ENCODE measurements at regions not wholly inside any gene's neighbourhood (a gene's known extent, or its start where the extent isn't known, plus 50 kb on each side); places are given as distances from the start of the nearest gene placed in this dataset.

DNA sequence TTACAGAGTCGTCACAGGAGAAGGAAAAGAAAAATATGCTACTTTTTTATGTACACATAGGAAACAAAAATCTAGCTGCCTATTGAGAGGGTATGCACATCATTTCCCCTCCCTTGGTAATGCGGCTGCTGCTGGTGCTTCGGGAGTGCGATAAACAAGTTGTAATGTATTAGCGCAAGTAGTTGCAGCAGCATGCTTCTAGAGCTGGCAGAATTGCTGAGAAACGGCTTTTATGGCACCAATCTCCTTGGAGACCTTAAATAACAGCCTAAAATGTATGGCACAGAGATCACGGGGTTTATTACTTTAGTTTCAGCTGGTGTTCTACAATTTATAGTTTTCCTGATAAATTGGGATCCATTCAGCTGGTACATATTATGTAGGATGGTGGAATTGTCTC, 447.6 kb upstream of the TMPO start:
- Histone ChIP-seq H3K4me1 (no peaks in the 10 kb centered on the region), H3K27ac (no peak overlapping the region), H3K36me3 (no peaks in the 10 kb centered on the region), H3K9me3 (no peaks in the 10 kb centered on the region), H3K27me3 (no peaks in the 10 kb centered on the region), H3K4me3 (no peak overlapping the region)
- 56 to 67% methylated on average over 7 of the region's 7 CpGs for WGBS, 2 donors
- no peak for DNase-seq (ENCODE audit: low spot score in 2 of 2)
- no peak for TF ChIP-seq EP300 (IDR thresholded peaks at IDR 0.05)

GRCh38 chr12:98073610-98074009, 441.8 kb upstream of the TMPO start:
- Histone ChIP-seq H3K4me3 (no peak overlapping the region), H3K27ac (no peak overlapping the region), H3K36me3 (no peaks in the 10 kb centered on the region), H3K4me1 (no peaks in the 10 kb centered on the region), H3K27me3 (no peaks in the 10 kb centered on the region), H3K9me3 (no peaks in the 10 kb centered on the region)
- TF ChIP-seq POLR2A (IDR thresholded peaks at IDR 0.05) (no peak), EP300 (IDR thresholded peaks at IDR 0.05) (no peak), CTCF (IDR thresholded peaks at IDR 0.05) (no peak)
- 66 to 69% methylated on average over 3 of the region's 3 CpGs for WGBS, 2 donors
- no peak for DNase-seq (ENCODE audit: low spot score in 2 of 2)

- H3K4me1 ChIP-seq, result no peaks in the 10 kb centered on the region
- H3K4me3 ChIP-seq, result no peak overlapping the region
- H3K27ac ChIP-seq, result no peak overlapping the region
- no peak for DNase-seq (ENCODE audit: low spot score in 2 of 2)
- 70 to 86% methylated on average over 2 of the region's 2 CpGs for WGBS, 2 donors
- no peaks in the 10 kb centered on the region for H3K9me3 ChIP-seq
- no peaks in the 10 kb centered on the region for H3K36me3 ChIP-seq
- no peaks in the 10 kb centered on the region for H3K27me3 ChIP-seq
- no peak for TF ChIP-seq CTCF (IDR thresholded peaks at IDR 0.05)
- TF ChIP-seq EP300 (IDR thresholded peaks at IDR 0.05), result no peak
- no peak for TF ChIP-seq POLR2A (IDR thresholded peaks at IDR 0.05)
Observed at GRCh38 chr12:98074286-98074685, 441.1 kb upstream of the TMPO start.

DNA sequence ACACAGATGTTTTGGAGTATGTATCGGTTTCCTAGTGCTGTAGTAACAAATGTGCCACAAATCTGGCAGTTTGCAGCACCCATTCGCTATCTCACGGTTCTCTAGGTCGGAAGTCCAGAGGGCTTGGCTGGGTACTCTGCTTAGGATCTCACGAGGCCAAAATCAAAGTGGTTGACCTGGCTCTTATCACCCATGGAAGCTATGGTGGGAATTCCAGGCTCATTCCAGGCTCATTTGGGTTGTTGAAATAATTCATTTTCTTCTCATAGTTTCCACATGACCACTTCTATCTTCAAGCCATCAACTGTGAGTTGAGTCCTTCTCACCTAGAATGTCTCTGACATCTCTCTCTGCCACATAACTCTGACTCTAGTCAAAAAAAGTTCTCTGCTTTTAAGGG, 431.0 kb upstream of the TMPO start:
- Histone ChIP-seq H3K4me3 (no peak overlapping the region), H3K4me1 (peaks cover 0 to 6% (median 2%) of the 10 kb centered on the region in 4 donors), H3K36me3 (no peaks in the 10 kb centered on the region), H3K9me3 (no peaks in the 10 kb centered on the region), H3K27ac (no peak overlapping the region), H3K27me3 (no peaks in the 10 kb centered on the region)
- no peak for DNase-seq (ENCODE audit: low spot score in 2 of 2)
- TF ChIP-seq POLR2A (IDR thresholded peaks at IDR 0.05) (no peak), EP300 (IDR thresholded peaks at IDR 0.05) (no peak), CTCF (IDR thresholded peaks at IDR 0.05) (no peak)
- WGBS, 2 donors, result 87 to 93% methylated on average over 5 of the region's 5 CpGs

DNA sequence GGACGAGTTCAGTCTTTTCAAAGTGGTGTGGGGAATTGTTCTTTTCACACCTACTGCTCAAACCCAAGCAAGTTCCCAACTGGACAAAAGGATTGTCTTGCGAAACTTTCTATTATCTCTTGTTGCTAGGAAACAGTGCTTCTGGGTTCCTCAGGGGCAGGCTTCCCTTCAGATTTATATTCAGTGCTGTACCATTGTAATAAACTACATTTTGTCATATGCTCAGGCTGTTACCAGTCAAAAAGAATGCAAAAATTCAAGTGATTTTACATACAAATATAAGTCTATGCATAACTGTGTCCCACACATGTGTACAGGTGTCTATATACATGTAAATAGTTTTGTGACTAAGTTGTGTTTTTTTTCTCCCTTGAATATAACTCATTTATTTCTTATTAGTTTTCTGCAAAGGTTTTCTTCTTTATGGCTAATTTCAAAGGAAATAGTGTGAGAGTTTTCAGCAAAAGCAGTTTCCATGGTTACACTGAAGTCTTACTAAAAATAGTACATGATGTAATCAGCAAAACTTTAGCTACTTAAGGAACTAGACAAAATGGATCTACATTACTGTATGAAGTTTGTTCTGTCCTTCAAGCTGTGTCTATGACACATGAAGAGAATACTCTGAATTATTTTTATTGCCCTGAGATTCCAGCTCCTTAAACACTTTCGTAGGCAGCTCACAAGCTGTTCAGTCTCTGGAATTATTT, 430.2 kb upstream of the TMPO start:
- H3K4me3 ChIP-seq, result no peak overlapping the region
- peaks cover 0 to 6% (median 2%) of the 10 kb centered on the region in 4 donors for H3K4me1 ChIP-seq
- H3K27ac ChIP-seq, result peak overlapping the region in 1 of 4 donors; percentile 46
- no peaks in the 10 kb centered on the region for H3K27me3 ChIP-seq
- no peaks in the 10 kb centered on the region for H3K36me3 ChIP-seq
- H3K9me3 ChIP-seq, result no peaks in the 10 kb centered on the region
- TF ChIP-seq CTCF (IDR thresholded peaks at IDR 0.05), result no peak
- TF ChIP-seq POLR2A (IDR thresholded peaks at IDR 0.05), result no peak
- 22 to 50% methylated on average over 3 of the region's 3 CpGs for WGBS, 2 donors
- no peak for DNase-seq (ENCODE audit: low spot score in 2 of 2)

Data from tibial nerve (tissue), 4 donors.